Breast epithelium (tissue), 4 donors: ENCODE measurements at regions not wholly inside any gene's neighbourhood (a gene's known extent, or its start where the extent isn't known, plus 50 kb on each side); places are given as distances from the start of the nearest gene placed in this dataset.

Source experiments
- DNase-seq, 2 donors: peaks; one replicate each; pipeline ENCODE4 v3.0.0-alpha.2; 2019; ENCODE audit warnings: low spot score in 2 of 2
- H3K27ac ChIP-seq, 2 donors: fragments of 200-600 bp; sonication (generic) in 1 of 2; one replicate each; pipeline ENCODE4 v1.5.1; 2016 to 2019; ENCODE audit warnings: mild to moderate bottlenecking in 1 of 2
- H3K27me3 ChIP-seq, 2 donors: fragments of 200-600 bp; sonication (generic) in 1 of 2; one replicate each; pipeline versions ENCODE4 v1.5.1 to v1.6.0; 2017 to 2019; ENCODE audit warnings: control low read depth in 1 of 2, mild to moderate bottlenecking in 1 of 2
- H3K36me3 ChIP-seq: fragments of 200-600 bp; one replicate; pipeline ENCODE4 v1.5.1; 2019
- H3K4me1 ChIP-seq, 2 donors: fragments of 200-600 bp; sonication (generic); one replicate each; pipeline ENCODE4 v1.5.1; 2016 to 2019; ENCODE audit warnings: control low read depth in 1 of 2
- H3K4me3 ChIP-seq, 3 donors: fragments of 200-600 bp; sonication (generic); 1 replicate in 2 of 3; 2 replicates in 1 of 3; pipeline ENCODE4 v1.5.1; 2016 to 2019; ENCODE audit warnings: mild to moderate bottlenecking in 3 of 3, moderate library complexity in 2 of 3
- H3K9me3 ChIP-seq, 2 donors: fragments of 200-600 bp; sonication (generic) in 1 of 2; one replicate each; pipeline ENCODE4 v1.5.1; 2016 to 2019; ENCODE audit warnings: control low read depth in 1 of 2
- POLR2A ChIP-seq: fragments of 450-650 bp; IDR thresholded peaks from one replicate; pipeline ENCODE4 v1.6.1; 2016; ENCODE audit warnings: antibody characterized with exemption, mild to moderate bottlenecking, moderate library complexity
- POLR2AphosphoS5 ChIP-seq, 3 donors: sonication (generic); formaldehyde crosslinking; IDR thresholded peaks; one replicate each; pipeline ENCODE4 v1.6.1; 2017; ENCODE audit warnings: antibody characterized with exemption in 3 of 3
- intact Hi-C: fragments of 100-400 bp; cut with DNase I; formaldehyde crosslinking; loops from one replicate; pipeline ENCODE4 v1.15.1; 2023; ENCODE audit warnings: low total_unique reads
- TF ChIP-seq, protein P1 (sequence below), 3 donors: fragments of 450-650 bp; IDR thresholded peaks; one replicate each; pipeline ENCODE4 v1.5.1; 2016 to 2017; ENCODE audit warnings: antibody characterized with exemption in 3 of 3, mild to moderate bottlenecking in 3 of 3, moderate library complexity in 3 of 3

DNA sequence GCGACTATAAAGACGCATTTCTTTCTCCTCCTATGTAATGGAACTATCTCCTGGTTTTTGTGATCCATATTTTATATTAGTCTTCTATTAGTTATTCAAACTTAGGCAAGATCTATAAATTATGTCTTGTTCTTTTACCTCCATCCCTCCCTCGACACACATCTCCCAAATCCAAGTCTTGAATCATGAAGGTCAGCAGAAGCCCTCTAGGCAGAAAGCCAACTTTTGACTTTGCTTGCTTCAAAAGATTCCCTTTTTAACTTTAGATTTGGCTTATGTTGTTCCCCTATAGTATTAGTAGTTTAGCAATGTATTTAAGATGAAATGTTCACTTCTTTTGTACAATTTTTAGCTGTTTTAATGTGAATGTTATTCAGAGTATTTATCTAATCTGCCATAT lies 689.8 kb downstream of the SLC6A15 start:
- TF ChIP-seq POLR2A = no peak
- no peak for TF ChIP-seq POLR2AphosphoS5 (IDR thresholded peaks at IDR 0.05)
- TF ChIP-seq, protein P1, sequence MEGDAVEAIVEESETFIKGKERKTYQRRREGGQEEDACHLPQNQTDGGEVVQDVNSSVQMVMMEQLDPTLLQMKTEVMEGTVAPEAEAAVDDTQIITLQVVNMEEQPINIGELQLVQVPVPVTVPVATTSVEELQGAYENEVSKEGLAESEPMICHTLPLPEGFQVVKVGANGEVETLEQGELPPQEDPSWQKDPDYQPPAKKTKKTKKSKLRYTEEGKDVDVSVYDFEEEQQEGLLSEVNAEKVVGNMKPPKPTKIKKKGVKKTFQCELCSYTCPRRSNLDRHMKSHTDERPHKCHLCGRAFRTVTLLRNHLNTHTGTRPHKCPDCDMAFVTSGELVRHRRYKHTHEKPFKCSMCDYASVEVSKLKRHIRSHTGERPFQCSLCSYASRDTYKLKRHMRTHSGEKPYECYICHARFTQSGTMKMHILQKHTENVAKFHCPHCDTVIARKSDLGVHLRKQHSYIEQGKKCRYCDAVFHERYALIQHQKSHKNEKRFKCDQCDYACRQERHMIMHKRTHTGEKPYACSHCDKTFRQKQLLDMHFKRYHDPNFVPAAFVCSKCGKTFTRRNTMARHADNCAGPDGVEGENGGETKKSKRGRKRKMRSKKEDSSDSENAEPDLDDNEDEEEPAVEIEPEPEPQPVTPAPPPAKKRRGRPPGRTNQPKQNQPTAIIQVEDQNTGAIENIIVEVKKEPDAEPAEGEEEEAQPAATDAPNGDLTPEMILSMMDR (IDR thresholded peaks at IDR 0.05) = no peak
- H3K9me3 ChIP-seq = no peaks in the 10 kb centered on the region
- H3K4me3 ChIP-seq = no peak overlapping the region
- H3K27ac ChIP-seq = no peak overlapping the region
- no peak for DNase-seq
- peaks cover 3% of the 10 kb centered on the region for H3K36me3 ChIP-seq
- intact Hi-C loops = no loop called here
- no peaks in the 10 kb centered on the region for H3K27me3 ChIP-seq
- no peaks in the 10 kb centered on the region for H3K4me1 ChIP-seq

DNA sequence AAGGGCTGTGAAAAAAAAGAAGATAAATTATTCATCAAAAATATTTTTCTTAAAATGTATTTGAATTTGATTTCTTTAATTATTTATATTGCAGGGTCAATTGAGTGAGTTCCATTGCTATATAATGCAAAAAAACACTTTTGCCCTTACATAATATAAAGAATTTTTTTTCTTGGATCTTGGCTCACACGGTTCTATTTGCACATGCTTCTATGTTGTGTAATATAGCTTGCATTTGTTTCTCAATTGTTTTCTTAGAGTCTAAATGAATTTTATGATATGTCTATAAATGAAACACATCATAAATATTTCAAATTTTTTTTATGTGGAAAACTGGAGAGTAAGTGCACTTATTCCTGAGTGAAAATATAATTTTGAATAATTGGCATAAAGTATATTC lies 694.2 kb downstream of the SLC6A15 start:
- Histone ChIP-seq H3K27me3 (no peaks in the 10 kb centered on the region), H3K27ac (no peak overlapping the region), H3K4me3 (no peak overlapping the region), H3K4me1 (no peaks in the 10 kb centered on the region), H3K9me3 (no peaks in the 10 kb centered on the region), H3K36me3 (no peaks in the 10 kb centered on the region)
- DNase-seq = no peak
- no peak for TF ChIP-seq POLR2AphosphoS5 (IDR thresholded peaks at IDR 0.05)
- intact Hi-C loops = no loop called here

DNA sequence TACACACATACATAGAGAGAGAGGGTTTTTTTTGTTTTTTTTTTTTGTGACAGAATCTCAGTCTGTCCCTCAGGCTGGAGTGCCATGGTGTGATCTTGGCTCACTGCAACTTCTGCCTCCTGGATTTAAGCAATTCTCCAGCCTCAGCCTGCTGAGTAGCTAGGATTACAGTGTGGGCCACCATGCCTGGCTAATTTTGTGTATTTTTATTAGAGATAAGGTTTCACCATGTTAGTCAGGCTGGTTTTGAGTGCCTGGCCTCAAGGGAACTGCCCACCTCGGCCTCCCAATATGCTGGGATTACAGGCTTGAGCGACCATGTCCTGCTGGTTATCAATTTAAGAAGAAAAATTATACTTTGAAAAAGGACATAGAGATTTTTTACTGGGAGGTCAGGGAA lies 710.6 kb downstream of the SLC6A15 start:
- H3K27me3 ChIP-seq = no peaks in the 10 kb centered on the region
- TF ChIP-seq POLR2AphosphoS5 (IDR thresholded peaks at IDR 0.05) (no peak), POLR2A (no peak)
- TF ChIP-seq, protein P1 (IDR thresholded peaks at IDR 0.05) = no peak
- no peaks in the 10 kb centered on the region for H3K9me3 ChIP-seq
- H3K4me1 ChIP-seq = no peaks in the 10 kb centered on the region
- intact Hi-C loops = no loop called here
- no peak overlapping the region for H3K4me3 ChIP-seq
- no peak for DNase-seq
- H3K27ac ChIP-seq = no peak overlapping the region
- no peaks in the 10 kb centered on the region for H3K36me3 ChIP-seq

DNA sequence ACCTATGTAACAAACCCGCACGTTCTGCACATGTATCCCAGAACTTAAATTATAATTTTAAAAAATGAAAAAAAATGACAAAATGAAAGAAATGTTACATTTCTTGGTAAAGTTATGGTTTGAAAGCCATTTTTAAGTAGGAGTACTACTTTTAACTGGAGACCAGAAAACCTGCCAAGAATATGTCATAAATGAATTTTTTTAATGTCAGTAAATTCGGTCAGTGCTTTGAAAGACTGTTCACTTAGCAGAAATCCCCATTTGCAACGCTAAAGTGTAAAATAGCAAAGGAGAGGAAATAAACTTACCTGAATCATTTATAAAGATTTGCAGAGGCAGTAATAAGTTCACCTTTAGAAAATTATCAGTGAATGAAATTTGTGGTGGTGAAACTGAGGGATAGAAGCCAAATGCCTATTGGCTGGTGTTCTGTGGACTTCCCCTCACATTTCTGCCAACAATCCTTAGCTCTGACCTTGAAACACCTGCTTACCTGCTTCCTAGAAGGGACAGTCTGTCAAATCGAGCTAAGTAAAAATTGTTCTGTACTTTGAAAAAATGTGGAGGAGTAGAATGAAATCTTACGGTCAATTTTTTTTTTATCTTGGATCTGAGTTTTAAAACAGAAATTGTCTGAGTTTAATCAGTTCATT lies 714.2 kb downstream of the SLC6A15 start:
- Histone ChIP-seq H3K36me3 (no peaks in the 10 kb centered on the region), H3K4me3 (no peak overlapping the region), H3K9me3 (no peaks in the 10 kb centered on the region), H3K27ac (no peak overlapping the region), H3K27me3 (no peaks in the 10 kb centered on the region), H3K4me1 (no peaks in the 10 kb centered on the region)
- TF ChIP-seq, protein P1 (IDR thresholded peaks at IDR 0.05) = no peak
- TF ChIP-seq POLR2AphosphoS5 (IDR thresholded peaks at IDR 0.05) = no peak
- no peak for TF ChIP-seq POLR2A
- no peak for DNase-seq
- intact Hi-C loops = no loop called here

DNA sequence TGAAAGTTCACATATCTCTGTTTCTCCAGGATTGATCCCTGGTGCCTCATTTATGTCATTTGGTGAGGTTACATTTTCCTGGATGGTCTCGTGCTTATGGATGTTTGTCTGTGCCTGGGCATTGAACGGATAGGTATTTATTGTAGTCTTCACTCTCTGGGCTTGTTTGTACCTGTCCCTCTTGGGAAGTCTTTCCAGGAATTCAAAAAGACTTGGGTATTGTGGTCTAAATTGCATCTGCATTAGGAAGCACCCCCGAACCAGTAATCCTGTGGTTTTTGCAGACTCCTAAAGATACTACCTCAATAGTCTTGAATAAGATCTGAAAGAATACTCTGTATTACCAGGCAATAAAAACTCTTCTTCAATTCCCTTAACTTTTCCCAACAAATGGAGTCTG lies 720.8 kb downstream of the SLC6A15 start:
- no peak for DNase-seq
- no peak for TF ChIP-seq POLR2AphosphoS5 (IDR thresholded peaks at IDR 0.05)
- Histone ChIP-seq H3K27ac (no peak overlapping the region), H3K27me3 (no peaks in the 10 kb centered on the region), H3K4me3 (no peak overlapping the region), H3K36me3 (no peaks in the 10 kb centered on the region), H3K4me1 (no peaks in the 10 kb centered on the region), H3K9me3 (no peaks in the 10 kb centered on the region)
- intact Hi-C loops = no loop called here

DNA sequence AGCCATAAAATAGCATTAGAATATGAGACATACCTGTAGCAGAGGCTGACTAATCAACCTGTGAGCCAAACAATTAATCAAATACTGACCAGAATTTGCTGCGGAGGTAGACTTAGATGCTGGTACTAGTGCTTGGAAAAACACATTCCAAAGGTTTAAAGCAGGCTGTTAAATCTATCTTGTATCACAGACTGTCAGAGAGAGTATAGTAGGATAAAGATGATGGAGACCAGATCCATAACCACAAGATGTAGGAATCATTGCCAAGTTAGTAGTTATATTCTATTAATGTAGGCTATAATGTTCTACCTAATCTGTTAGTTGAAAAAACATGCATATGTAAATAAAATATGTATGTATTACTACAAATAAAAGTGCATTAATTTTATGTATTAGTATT lies 726.2 kb downstream of the SLC6A15 start:
- no peak overlapping the region for H3K27ac ChIP-seq
- H3K36me3 ChIP-seq = no peaks in the 10 kb centered on the region
- DNase-seq = no peak
- no peaks in the 10 kb centered on the region for H3K4me1 ChIP-seq
- TF ChIP-seq, protein P1 (IDR thresholded peaks at IDR 0.05) = no peak
- TF ChIP-seq POLR2AphosphoS5 (IDR thresholded peaks at IDR 0.05) (no peak), POLR2A (no peak)
- no peaks in the 10 kb centered on the region for H3K9me3 ChIP-seq
- intact Hi-C loops = no loop called here
- no peaks in the 10 kb centered on the region for H3K27me3 ChIP-seq
- no peak overlapping the region for H3K4me3 ChIP-seq
